Liver (tissue), 8 donors: ENCODE measurements at regions not wholly inside any gene's neighbourhood (a gene's known extent, or its start where the extent isn't known, plus 50 kb on each side); places are given as distances from the start of the nearest gene placed in this dataset.

Experiments
- DNase-seq: peaks from one replicate; pipeline ENCODE4 v3.0.0-alpha.2; 2017; ENCODE audit warnings: low spot score
- H3K27ac ChIP-seq, 2 donors: one replicate each; pipeline ENCODE4 v1.7.0; 2013; ENCODE audit warnings: inconsistent platforms in 2 of 2, low read length in 2 of 2, control low read depth in 1 of 2, low read depth in 1 of 2, mild to moderate bottlenecking in 1 of 2
- H3K27me3 ChIP-seq, 4 donors: one replicate each; pipeline versions ENCODE4 v1.6.1 to v1.7.0; 2013; ENCODE audit warnings: low read length in 3 of 4, inconsistent platforms in 1 of 4, mild to moderate bottlenecking in 1 of 4, moderate library complexity in 1 of 4; ENCODE audit not compliant: control insufficient read depth in 4 of 4, insufficient read depth in 4 of 4
- H3K36me3 ChIP-seq, 4 donors: one replicate each; pipeline versions ENCODE4 v1.6.1 to v1.7.0; 2013; ENCODE audit warnings: low read length in 3 of 4, mild to moderate bottlenecking in 3 of 4, low read depth in 1 of 4, moderate library complexity in 1 of 4; ENCODE audit not compliant: control insufficient read depth in 4 of 4, insufficient read depth in 3 of 4
- H3K4me1 ChIP-seq, 4 donors: one replicate each; pipeline versions ENCODE4 v1.6.1 to v1.7.0; 2013; ENCODE audit warnings: low read length in 3 of 4, mild to moderate bottlenecking in 3 of 4, moderate library complexity in 1 of 4; ENCODE audit not compliant: control insufficient read depth in 4 of 4, insufficient read depth in 4 of 4
- H3K4me3 ChIP-seq, 3 donors: one replicate each; pipeline versions ENCODE4 v1.6.1 to v1.7.0; 2013; ENCODE audit warnings: low read length in 3 of 3, control low read depth in 1 of 3, low read depth in 1 of 3, mild to moderate bottlenecking in 1 of 3
- H3K9ac ChIP-seq, 2 donors: one replicate each; pipeline ENCODE4 v1.7.0; 2013; ENCODE audit warnings: low read length in 2 of 2, mild to moderate bottlenecking in 2 of 2, moderate library complexity in 2 of 2, control low read depth in 1 of 2, low read depth in 1 of 2
- H3K9me3 ChIP-seq, 4 donors: one replicate each; pipeline versions ENCODE4 v1.6.1 to v1.7.0; 2013; ENCODE audit warnings: low read length in 3 of 4; ENCODE audit not compliant: control insufficient read depth in 4 of 4
- EGR1 ChIP-seq, 2 donors: IDR thresholded peaks; 2 replicates each; pipeline ENCODE4 v1.6.1; 2016 to 2018; ENCODE audit warnings: antibody characterized with exemption in 2 of 2, low read depth in 2 of 2
- FOXA1 ChIP-seq: IDR thresholded peaks from 2 replicates; pipeline ENCODE4 v1.6.1; 2016; ENCODE audit warnings: antibody characterized with exemption
- GABPA ChIP-seq, 2 donors: IDR thresholded peaks in 1 of 2; conservative IDR thresholded peaks in 1 of 2; 2 replicates each; pipeline ENCODE4 v1.6.1; 2016; ENCODE audit warnings: antibody characterized with exemption in 2 of 2, mild to moderate bottlenecking in 1 of 2, moderate library complexity in 1 of 2
- HNF4A ChIP-seq, 2 donors: conservative IDR thresholded peaks; 2 replicates each; pipeline ENCODE4 v1.6.1; 2016; ENCODE audit warnings: antibody characterized with exemption in 2 of 2, mild to moderate bottlenecking in 2 of 2
- HNF4G ChIP-seq: IDR thresholded peaks from 2 replicates; pipeline ENCODE4 v1.6.1; 2016; ENCODE audit warnings: antibody characterized with exemption
- JUND ChIP-seq, 2 donors: IDR thresholded peaks; 2 replicates each; pipeline ENCODE4 v1.6.1; 2016; ENCODE audit warnings: antibody characterized with exemption in 2 of 2
- RAD21 ChIP-seq, 2 donors: IDR thresholded peaks; 2 replicates each; pipeline ENCODE4 v1.6.1; 2016; ENCODE audit warnings: antibody characterized with exemption in 2 of 2, mild to moderate bottlenecking in 2 of 2
- RXRA ChIP-seq, 2 donors: IDR thresholded peaks; 2 replicates each; pipeline ENCODE4 v1.6.1; 2017 to 2018; ENCODE audit warnings: antibody characterized with exemption in 2 of 2, mild to moderate bottlenecking in 1 of 2
- SP1 ChIP-seq: IDR thresholded peaks from 2 replicates; pipeline ENCODE4 v1.6.1; 2018; ENCODE audit warnings: antibody characterized with exemption, mild to moderate bottlenecking
- TAF1 ChIP-seq: conservative IDR thresholded peaks from 2 replicates; pipeline ENCODE4 v1.6.1; 2016; ENCODE audit warnings: antibody characterized with exemption, mild to moderate bottlenecking
- YY1 ChIP-seq: IDR thresholded peaks from 2 replicates; pipeline ENCODE4 v1.6.1; 2016; ENCODE audit warnings: antibody characterized with exemption, mild to moderate bottlenecking
- WGBS: extraction: QIAGEN DNeasy Blood & Tissue Kit; methylation state at CpG from one replicate; pipeline ENCODE4 v1.1.7; 2013; 5-methylcytosine and 5-hydroxymethylcytosine counted together
- TF ChIP-seq, protein P1 (sequence below): IDR thresholded peaks from 2 replicates; pipeline ENCODE4 v1.6.1; 2016; ENCODE audit warnings: antibody characterized with exemption
- TF ChIP-seq, protein P2 (sequence below): fragments of 150-350 bp; IDR thresholded peaks from 2 replicates; pipeline ENCODE4 v1.5.1; 2017; ENCODE audit warnings: improper control_type of control experiment, low read depth, low read length; ENCODE audit not compliant: missing input control
- TF ChIP-seq, protein P3 (sequence below): IDR thresholded peaks from 2 replicates; pipeline ENCODE4 v1.6.1; 2016; ENCODE audit warnings: antibody characterized with exemption
- TF ChIP-seq, protein P4 (sequence below): IDR thresholded peaks from 2 replicates; pipeline ENCODE4 v1.6.1; 2016; ENCODE audit warnings: antibody characterized with exemption, mild to moderate bottlenecking
- donor health status: healthy.
- donor health status: healthy.
- donor health status: healthy.
- donor health status: healthy.
- donor health status: healthy.

DNA sequence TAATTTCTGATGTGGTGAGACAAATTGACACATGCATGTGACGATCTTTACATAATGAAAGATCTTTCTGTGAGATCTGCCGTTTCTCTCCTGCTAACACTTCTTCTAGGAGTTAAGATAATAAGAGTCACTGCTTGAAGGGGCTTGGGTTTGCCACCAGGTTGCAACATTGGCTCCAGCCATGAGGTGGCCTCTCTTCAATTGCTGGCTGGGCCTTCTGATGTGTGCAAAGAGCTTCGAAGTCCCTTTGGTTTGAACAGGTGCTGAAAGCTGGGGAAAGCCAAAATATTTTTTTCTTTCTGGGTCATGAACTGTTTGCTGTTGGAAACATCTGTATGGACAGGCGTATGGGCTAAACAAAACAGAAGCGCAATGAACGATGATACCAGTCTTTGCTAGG lies 204.1 kb upstream of the SALL1 start:
- H3K9ac ChIP-seq = no peak overlapping the region
- H3K4me1 ChIP-seq = peaks cover 4 to 12% (median 8%) of the 10 kb centered on the region in 4 donors
- H3K27ac ChIP-seq = no peak overlapping the region
- no peak overlapping the region for H3K4me3 ChIP-seq
- H3K27me3 ChIP-seq = no peaks in the 10 kb centered on the region
- TF ChIP-seq YY1 = no peak
- no peak for TF ChIP-seq SP1
- TF ChIP-seq JUND (IDR thresholded peaks at IDR 0.05) = no peak
- no peak for TF ChIP-seq TAF1
- H3K36me3 ChIP-seq = no peaks in the 10 kb centered on the region
- WGBS = 81% methylated on average over 6 of the region's 6 CpGs
- DNase-seq = no peak
- H3K9me3 ChIP-seq = no peaks in the 10 kb centered on the region

DNA sequence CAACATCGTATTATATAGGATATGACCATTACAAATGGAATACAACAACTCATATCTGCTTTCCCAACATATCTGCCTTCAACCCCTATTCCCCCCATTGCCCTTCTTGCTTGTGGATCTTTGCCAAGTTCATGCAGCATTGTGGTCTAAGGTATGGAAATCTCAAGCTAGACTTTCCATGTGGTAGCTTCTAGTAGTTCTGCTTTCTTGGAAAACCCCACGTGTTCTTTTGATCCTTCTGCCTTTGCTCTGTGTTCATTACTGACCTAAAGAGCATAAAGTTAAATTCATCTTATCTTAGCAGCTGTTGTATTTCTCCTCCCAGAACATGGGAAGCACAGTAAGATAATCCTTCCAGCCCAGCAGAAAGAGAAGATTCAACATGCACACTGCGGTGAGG lies 202.0 kb upstream of the SALL1 start:
- H3K9me3 ChIP-seq = no peaks in the 10 kb centered on the region
- WGBS = 84% methylated on average over 3 of the region's 3 CpGs
- H3K9ac ChIP-seq = no peak overlapping the region
- H3K27me3 ChIP-seq = no peaks in the 10 kb centered on the region
- no peak overlapping the region for H3K27ac ChIP-seq
- no peak overlapping the region for H3K4me3 ChIP-seq
- DNase-seq = no peak
- no peaks in the 10 kb centered on the region for H3K4me1 ChIP-seq
- no peak for TF ChIP-seq HNF4A (conservative IDR thresholded peaks at IDR 0.05)
- TF ChIP-seq TAF1 = no peak
- TF ChIP-seq, protein P1, sequence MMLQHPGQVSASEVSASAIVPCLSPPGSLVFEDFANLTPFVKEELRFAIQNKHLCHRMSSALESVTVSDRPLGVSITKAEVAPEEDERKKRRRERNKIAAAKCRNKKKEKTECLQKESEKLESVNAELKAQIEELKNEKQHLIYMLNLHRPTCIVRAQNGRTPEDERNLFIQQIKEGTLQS = no peak
- TF ChIP-seq GABPA (IDR thresholded peaks at IDR 0.05 in 1 of 2, conservative IDR thresholded peaks at IDR 0.05 in 1 of 2) = no peak
- TF ChIP-seq EGR1 (IDR thresholded peaks at IDR 0.05; ENCODE audit: low read depth in 2 of 2) = no peak
- H3K36me3 ChIP-seq = no peaks in the 10 kb centered on the region

DNA sequence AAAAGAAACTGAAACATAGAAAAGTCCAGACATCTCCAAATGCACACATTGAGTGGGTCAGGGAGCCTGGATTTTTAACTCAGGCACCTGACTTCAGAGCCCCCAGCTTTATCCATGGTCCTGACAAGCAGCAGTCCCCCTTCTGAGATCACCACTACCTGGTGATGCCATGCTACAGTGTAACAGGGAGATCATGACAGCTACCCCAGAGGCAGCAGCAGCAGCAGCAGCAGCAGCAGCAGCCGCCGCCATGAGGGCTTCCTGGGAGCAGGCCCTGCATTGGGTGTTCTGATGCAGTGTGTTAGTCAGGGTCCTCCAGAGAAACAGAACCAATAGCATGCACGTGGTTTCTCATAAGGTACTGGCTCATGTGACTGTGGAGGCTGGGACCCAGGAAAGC lies 198.6 kb upstream of the SALL1 start:
- DNase-seq = no peak
- no peaks in the 10 kb centered on the region for H3K27me3 ChIP-seq
- H3K27ac ChIP-seq = no peak overlapping the region
- no peak overlapping the region for H3K9ac ChIP-seq
- 94% methylated on average over 3 of the region's 3 CpGs for WGBS
- no peaks in the 10 kb centered on the region for H3K9me3 ChIP-seq
- no peak overlapping the region for H3K4me3 ChIP-seq
- H3K4me1 ChIP-seq = no peaks in the 10 kb centered on the region
- TF ChIP-seq EGR1 (IDR thresholded peaks at IDR 0.05; ENCODE audit: low read depth in 2 of 2) (no peak), TAF1 (no peak), SP1 (no peak), RAD21 (IDR thresholded peaks at IDR 0.05) (no peak), HNF4G (no peak), JUND (IDR thresholded peaks at IDR 0.05) (no peak), FOXA1 (no peak), RXRA (IDR thresholded peaks at IDR 0.05) (no peak), YY1 (no peak)
- TF ChIP-seq, protein P2, sequence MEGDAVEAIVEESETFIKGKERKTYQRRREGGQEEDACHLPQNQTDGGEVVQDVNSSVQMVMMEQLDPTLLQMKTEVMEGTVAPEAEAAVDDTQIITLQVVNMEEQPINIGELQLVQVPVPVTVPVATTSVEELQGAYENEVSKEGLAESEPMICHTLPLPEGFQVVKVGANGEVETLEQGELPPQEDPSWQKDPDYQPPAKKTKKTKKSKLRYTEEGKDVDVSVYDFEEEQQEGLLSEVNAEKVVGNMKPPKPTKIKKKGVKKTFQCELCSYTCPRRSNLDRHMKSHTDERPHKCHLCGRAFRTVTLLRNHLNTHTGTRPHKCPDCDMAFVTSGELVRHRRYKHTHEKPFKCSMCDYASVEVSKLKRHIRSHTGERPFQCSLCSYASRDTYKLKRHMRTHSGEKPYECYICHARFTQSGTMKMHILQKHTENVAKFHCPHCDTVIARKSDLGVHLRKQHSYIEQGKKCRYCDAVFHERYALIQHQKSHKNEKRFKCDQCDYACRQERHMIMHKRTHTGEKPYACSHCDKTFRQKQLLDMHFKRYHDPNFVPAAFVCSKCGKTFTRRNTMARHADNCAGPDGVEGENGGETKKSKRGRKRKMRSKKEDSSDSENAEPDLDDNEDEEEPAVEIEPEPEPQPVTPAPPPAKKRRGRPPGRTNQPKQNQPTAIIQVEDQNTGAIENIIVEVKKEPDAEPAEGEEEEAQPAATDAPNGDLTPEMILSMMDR = no peak
- TF ChIP-seq, protein P1 = no peak
- TF ChIP-seq, protein P3, sequence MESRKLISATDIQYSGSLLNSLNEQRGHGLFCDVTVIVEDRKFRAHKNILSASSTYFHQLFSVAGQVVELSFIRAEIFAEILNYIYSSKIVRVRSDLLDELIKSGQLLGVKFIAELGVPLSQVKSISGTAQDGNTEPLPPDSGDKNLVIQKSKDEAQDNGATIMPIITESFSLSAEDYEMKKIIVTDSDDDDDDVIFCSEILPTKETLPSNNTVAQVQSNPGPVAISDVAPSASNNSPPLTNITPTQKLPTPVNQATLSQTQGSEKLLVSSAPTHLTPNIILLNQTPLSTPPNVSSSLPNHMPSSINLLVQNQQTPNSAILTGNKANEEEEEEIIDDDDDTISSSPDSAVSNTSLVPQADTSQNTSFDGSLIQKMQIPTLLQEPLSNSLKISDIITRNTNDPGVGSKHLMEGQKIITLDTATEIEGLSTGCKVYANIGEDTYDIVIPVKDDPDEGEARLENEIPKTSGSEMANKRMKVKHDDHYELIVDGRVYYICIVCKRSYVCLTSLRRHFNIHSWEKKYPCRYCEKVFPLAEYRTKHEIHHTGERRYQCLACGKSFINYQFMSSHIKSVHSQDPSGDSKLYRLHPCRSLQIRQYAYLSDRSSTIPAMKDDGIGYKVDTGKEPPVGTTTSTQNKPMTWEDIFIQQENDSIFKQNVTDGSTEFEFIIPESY = no peak
- TF ChIP-seq, protein P4, sequence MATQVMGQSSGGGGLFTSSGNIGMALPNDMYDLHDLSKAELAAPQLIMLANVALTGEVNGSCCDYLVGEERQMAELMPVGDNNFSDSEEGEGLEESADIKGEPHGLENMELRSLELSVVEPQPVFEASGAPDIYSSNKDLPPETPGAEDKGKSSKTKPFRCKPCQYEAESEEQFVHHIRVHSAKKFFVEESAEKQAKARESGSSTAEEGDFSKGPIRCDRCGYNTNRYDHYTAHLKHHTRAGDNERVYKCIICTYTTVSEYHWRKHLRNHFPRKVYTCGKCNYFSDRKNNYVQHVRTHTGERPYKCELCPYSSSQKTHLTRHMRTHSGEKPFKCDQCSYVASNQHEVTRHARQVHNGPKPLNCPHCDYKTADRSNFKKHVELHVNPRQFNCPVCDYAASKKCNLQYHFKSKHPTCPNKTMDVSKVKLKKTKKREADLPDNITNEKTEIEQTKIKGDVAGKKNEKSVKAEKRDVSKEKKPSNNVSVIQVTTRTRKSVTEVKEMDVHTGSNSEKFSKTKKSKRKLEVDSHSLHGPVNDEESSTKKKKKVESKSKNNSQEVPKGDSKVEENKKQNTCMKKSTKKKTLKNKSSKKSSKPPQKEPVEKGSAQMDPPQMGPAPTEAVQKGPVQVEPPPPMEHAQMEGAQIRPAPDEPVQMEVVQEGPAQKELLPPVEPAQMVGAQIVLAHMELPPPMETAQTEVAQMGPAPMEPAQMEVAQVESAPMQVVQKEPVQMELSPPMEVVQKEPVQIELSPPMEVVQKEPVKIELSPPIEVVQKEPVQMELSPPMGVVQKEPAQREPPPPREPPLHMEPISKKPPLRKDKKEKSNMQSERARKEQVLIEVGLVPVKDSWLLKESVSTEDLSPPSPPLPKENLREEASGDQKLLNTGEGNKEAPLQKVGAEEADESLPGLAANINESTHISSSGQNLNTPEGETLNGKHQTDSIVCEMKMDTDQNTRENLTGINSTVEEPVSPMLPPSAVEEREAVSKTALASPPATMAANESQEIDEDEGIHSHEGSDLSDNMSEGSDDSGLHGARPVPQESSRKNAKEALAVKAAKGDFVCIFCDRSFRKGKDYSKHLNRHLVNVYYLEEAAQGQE = no peak
- no peaks in the 10 kb centered on the region for H3K36me3 ChIP-seq
